Upper lobe of left lung (tissue), 6 donors: ENCODE measurements at regions not wholly inside any gene's neighbourhood (a gene's known extent, or its start where the extent isn't known, plus 50 kb on each side); places are given as distances from the start of the nearest gene placed in this dataset.
"Not testable (repeated sequence)": the region's sequence is repeated elsewhere in the genome, so short reads cannot be mapped to it uniquely, and the experiment has no call there.

ENCODE experiments used
- ATAC-seq, 2 donors: fragments of 200-7000 bp; cut with Tn5 transposase; one replicate each; pipeline ENCODE4 v1.9.1; 2022; ENCODE audit warnings: mild to moderate bottlenecking in 2 of 2, moderate library complexity in 2 of 2; ENCODE audit not compliant: low FRiP score in 2 of 2
- DNase-seq, 2 donors: peaks; one replicate each; pipeline ENCODE4 v3.0.0-alpha.2; 2019 to 2020
- H3K27ac ChIP-seq, 4 donors: fragments of 200-600 bp; sonication (generic); one replicate each; pipeline ENCODE4 v1.5.1; 2016 to 2019
- H3K27me3 ChIP-seq, 4 donors: fragments of 200-600 bp; sonication (generic); one replicate each; pipeline ENCODE4 v1.5.1; 2017 to 2019
- H3K36me3 ChIP-seq, 4 donors: fragments of 200-600 bp; sonication (generic); one replicate each; pipeline ENCODE4 v1.5.1; 2016 to 2019
- H3K4me1 ChIP-seq, 4 donors: fragments of 200-600 bp; sonication (generic); one replicate each; pipeline ENCODE4 v1.5.1; 2018 to 2019
- H3K4me3 ChIP-seq, 4 donors: fragments of 200-600 bp; sonication (generic); one replicate each; pipeline ENCODE4 v1.5.1; 2017 to 2019; ENCODE audit warnings: mild to moderate bottlenecking in 2 of 4, moderate library complexity in 1 of 4
- H3K9me3 ChIP-seq, 4 donors: fragments of 200-600 bp; sonication (generic); one replicate each; pipeline ENCODE4 v1.5.1; 2018 to 2019
- EP300 ChIP-seq, 4 donors: sonication (generic); formaldehyde crosslinking; IDR thresholded peaks; one replicate each; pipeline ENCODE4 v1.5.1; 2017; ENCODE audit warnings: antibody characterized with exemption in 4 of 4, control low read depth in 2 of 4
- POLR2A ChIP-seq, 4 donors: fragments of 450-650 bp; IDR thresholded peaks; one replicate each; pipeline ENCODE4 v1.5.1; 2016 to 2017; ENCODE audit warnings: antibody characterized with exemption in 4 of 4, mild to moderate bottlenecking in 2 of 4
- POLR2AphosphoS5 ChIP-seq, 2 donors: sonication (generic); formaldehyde crosslinking; IDR thresholded peaks; one replicate each; pipeline ENCODE4 v1.5.1; 2017; ENCODE audit warnings: antibody characterized with exemption in 2 of 2
- WGBS, 2 donors: methylation state at CpG; one replicate each; pipeline ENCODE4 v1.1.5; 2017 to 2018; 5-methylcytosine and 5-hydroxymethylcytosine counted together
- TF ChIP-seq, protein P1 (sequence below), 6 experiments: fragments of 450-650 bp in 4 of 6; fragments of 200-600 bp in 2 of 6; sonication (generic) in 2 of 6; IDR thresholded peaks; one replicate each; pipeline ENCODE4 v1.5.1; 2016 to 2019; ENCODE audit warnings: antibody characterized with exemption in 6 of 6
- donor health status: DM: no; HTN: no; CAD: no; lungs with moderate emphysema.
- donor health status: DM: no; HTN: yes; CAD: no; lungs with severe emphysema.

DNA sequence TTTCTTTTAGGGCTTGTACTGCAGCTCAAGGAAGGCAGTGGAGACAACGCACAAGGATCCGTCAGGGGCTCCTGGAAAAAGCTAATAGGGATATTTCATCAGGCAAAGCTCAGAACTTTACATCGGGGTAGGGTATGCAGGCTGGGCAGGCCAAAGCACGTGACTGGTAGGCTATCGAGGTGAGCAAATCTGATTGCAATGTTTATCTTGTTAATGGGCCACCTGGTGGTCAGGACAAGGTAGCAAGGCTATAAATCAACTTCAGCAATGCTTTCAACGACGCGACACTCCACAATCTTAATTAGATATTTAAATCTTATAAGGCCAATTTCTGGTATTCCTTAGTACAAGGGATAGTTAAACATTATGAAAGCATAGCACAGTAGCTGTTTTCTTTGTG is 1302.8 kb upstream of the EYS start:
- TF ChIP-seq EP300 (IDR thresholded peaks at IDR 0.05) (no peak), POLR2A (IDR thresholded peaks at IDR 0.05) (no peak), POLR2AphosphoS5 (IDR thresholded peaks at IDR 0.05) (no peak)
- TF ChIP-seq, protein P1, sequence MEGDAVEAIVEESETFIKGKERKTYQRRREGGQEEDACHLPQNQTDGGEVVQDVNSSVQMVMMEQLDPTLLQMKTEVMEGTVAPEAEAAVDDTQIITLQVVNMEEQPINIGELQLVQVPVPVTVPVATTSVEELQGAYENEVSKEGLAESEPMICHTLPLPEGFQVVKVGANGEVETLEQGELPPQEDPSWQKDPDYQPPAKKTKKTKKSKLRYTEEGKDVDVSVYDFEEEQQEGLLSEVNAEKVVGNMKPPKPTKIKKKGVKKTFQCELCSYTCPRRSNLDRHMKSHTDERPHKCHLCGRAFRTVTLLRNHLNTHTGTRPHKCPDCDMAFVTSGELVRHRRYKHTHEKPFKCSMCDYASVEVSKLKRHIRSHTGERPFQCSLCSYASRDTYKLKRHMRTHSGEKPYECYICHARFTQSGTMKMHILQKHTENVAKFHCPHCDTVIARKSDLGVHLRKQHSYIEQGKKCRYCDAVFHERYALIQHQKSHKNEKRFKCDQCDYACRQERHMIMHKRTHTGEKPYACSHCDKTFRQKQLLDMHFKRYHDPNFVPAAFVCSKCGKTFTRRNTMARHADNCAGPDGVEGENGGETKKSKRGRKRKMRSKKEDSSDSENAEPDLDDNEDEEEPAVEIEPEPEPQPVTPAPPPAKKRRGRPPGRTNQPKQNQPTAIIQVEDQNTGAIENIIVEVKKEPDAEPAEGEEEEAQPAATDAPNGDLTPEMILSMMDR (IDR thresholded peaks at IDR 0.05), result no peak
- Histone ChIP-seq H3K36me3 (no peaks in the 10 kb centered on the region), H3K27ac (no peak overlapping the region), H3K27me3 (no peaks in the 10 kb centered on the region), H3K4me3 (no peak overlapping the region), H3K9me3 (no peaks in the 10 kb centered on the region), H3K4me1 (no peaks in the 10 kb centered on the region)
- ATAC-seq (no peak), DNase-seq (no peak)
- WGBS, 2 donors, result 66 to 70% methylated on average over 8 of the region's 8 CpGs

DNA sequence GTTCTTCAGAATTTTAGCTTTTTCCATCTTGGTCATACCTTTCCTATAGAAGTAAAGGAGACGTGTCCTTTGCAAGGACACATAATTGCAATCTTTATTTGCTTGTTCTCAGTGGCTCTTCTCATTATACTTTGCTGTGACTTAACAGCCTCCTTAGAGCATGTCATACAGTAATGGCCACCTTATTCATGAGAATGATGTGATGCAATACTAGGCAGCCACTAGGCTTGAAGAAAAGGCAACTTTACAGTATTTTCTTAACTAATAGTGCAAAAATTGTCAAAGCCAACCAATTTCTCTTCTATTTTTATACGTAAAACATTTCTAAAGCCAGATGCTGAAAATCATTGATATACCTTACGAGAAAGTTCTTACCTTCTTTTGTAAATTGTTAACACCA is 1296.8 kb upstream of the EYS start:
- no peak overlapping the region for H3K27ac ChIP-seq
- no peaks in the 10 kb centered on the region for H3K9me3 ChIP-seq
- TF ChIP-seq EP300 (IDR thresholded peaks at IDR 0.05) (no peak), POLR2A (IDR thresholded peaks at IDR 0.05) (no peak), POLR2AphosphoS5 (IDR thresholded peaks at IDR 0.05) (no peak)
- TF ChIP-seq, protein P1 (IDR thresholded peaks at IDR 0.05), result no peak
- no peak overlapping the region for H3K4me3 ChIP-seq
- no peak for ATAC-seq
- H3K27me3 ChIP-seq, result no peaks in the 10 kb centered on the region
- no peaks in the 10 kb centered on the region for H3K36me3 ChIP-seq
- WGBS, 2 donors, result 88 to 92% methylated on average over 3 of the region's 3 CpGs
- no peak for DNase-seq
- no peaks in the 10 kb centered on the region for H3K4me1 ChIP-seq

DNA sequence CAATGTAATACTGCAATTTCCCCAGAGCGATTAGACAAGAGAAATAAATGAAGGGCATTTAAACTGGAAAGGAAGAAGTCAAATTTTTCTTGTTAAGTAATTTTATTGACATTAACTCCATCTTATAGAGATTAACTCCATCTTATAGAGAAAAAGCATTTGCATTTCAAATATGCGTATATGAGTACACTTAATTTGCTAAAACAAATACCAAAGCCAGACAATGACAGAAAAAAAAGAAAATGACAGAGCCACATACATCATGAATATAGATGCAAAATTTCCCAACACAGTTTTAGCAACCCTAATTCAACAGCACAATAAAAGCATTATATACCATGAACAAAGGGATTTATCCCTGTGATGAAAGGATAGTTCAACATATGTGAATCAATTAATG is 1293.1 kb upstream of the EYS start:
- H3K4me3 ChIP-seq, result no peak overlapping the region
- no peak overlapping the region for H3K27ac ChIP-seq
- H3K4me1 ChIP-seq, result no peaks in the 10 kb centered on the region
- DNase-seq (no peak), ATAC-seq (no peak)
- H3K36me3 ChIP-seq, result no peaks in the 10 kb centered on the region
- no peaks in the 10 kb centered on the region for H3K9me3 ChIP-seq
- H3K27me3 ChIP-seq, result no peaks in the 10 kb centered on the region
- 93 to 95% methylated on average over 2 of the region's 2 CpGs for WGBS, 2 donors
- TF ChIP-seq, protein P1 (IDR thresholded peaks at IDR 0.05), result no peak
- TF ChIP-seq EP300 (IDR thresholded peaks at IDR 0.05), result no peak
- no peak for TF ChIP-seq POLR2AphosphoS5 (IDR thresholded peaks at IDR 0.05)

DNA sequence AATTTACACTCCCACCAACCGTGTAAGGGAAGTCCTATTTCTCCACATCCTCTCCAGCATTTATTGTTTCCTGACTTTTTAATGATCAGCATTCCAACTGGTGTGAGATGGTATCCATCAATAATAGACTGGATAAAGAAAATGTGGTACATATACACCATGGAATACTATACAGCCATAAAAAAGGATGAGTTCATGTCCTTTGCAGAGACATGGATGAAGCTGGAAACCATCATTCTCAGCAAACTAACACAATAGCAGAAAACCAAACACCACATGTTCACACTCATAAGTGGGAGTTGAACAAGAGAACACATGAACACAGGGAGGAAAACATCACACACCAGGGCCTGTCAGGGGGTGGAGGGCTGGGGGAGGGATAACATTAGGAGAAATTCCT is 1290.6 kb upstream of the EYS start:
- DNase-seq, H3K36me3 ChIP-seq, H3K9me3 ChIP-seq, H3K4me1 ChIP-seq, H3K4me3 ChIP-seq, H3K27me3 ChIP-seq, ATAC-seq, H3K27ac ChIP-seq: not testable (repeated sequence)
- 76 to 86% methylated on average over 1 of the region's 1 CpG for WGBS, 2 donors

DNA sequence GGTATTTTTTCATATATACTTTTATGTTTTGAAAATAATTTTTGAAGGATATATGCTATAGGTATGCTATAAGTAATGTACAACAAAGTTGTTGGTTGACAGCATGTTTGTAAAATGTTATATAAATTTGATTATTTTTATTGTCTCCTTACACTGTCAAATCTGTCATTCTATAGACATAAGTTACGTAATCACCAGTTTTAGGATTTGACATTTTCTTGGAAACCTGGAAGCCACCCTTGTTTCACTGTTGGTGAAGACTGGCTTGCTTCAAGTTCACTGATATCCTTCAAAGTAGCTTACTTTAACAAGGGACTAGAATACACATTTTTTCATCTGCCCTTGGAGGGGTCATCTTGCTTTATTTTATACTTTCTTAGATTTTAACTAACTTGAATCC is 1288.6 kb upstream of the EYS start:
- DNase-seq, result no peak
- TF ChIP-seq POLR2AphosphoS5 (IDR thresholded peaks at IDR 0.05) (no peak), EP300 (IDR thresholded peaks at IDR 0.05) (no peak), POLR2A (IDR thresholded peaks at IDR 0.05) (no peak)
- TF ChIP-seq, protein P1 (IDR thresholded peaks at IDR 0.05), result no peak
- H3K9me3 ChIP-seq, result peaks cover 0 to 7% (median 0%) of the 10 kb centered on the region in 4 donors
- WGBS, 2 donors, result 73 to 91% methylated on average over 1 of the region's 1 CpG
- no peak for ATAC-seq
- H3K36me3 ChIP-seq, result no peaks in the 10 kb centered on the region
- no peak overlapping the region for H3K4me3 ChIP-seq
- H3K27me3 ChIP-seq, result no peaks in the 10 kb centered on the region
- no peaks in the 10 kb centered on the region for H3K4me1 ChIP-seq
- no peak overlapping the region for H3K27ac ChIP-seq

DNA sequence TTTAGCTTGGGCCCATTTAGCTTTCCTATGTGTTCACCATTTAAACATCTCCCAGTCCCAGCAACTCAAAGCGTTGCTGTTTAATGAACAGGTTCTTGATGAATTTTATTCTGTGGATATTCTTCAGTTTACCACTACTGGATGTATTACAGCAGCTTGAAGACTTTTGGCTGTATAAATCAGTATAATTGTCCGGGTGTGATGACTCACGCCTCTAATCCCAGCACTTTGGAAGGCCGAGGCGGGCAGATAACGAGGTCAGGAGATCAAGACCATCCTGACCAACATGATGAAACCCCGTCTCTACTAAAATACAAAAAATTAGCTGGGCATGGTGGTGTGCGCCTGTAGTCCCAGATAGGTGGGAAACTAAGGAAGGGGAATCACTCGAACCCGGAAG is 1286.7 kb upstream of the EYS start:
- H3K36me3 ChIP-seq, DNase-seq: not testable (repeated sequence)
- 86 to 89% methylated on average over 10 of the region's 10 CpGs for whole genome bisulfite sequencing, 2 donors

More for the DNA sequence above, 1286.7 kb upstream of the EYS start:
- not testable (repeated sequence) for H3K4me1 ChIP-seq, H3K4me3 ChIP-seq, H3K27ac ChIP-seq, ATAC-seq, H3K27me3 ChIP-seq
- peaks cover 0 to 10% (median 0%) of the 10 kb centered on the region in 4 donors for H3K9me3 ChIP-seq
